ENCODE measurements at regions not wholly inside any gene's neighbourhood (a gene's known extent, or its start where the extent isn't known, plus 50 kb on each side); places are given as distances from the start of the nearest gene placed in this dataset.

- H3K27ac Mint-ChIP-seq = no peak overlapping the region
- no peak for ATAC-seq
- no peak for DNase-seq (ENCODE audit: low spot score)
- H3K9me3 Mint-ChIP-seq = no peaks in the 10 kb centered on the region
- CTCF ChIA-PET = no interaction called here
- no peak overlapping the region for H3K4me3 Mint-ChIP-seq
- no peaks in the 10 kb centered on the region for H3K36me3 Mint-ChIP-seq
- TF ChIP-seq ZNF416 (CRISPR knock-in tag; IDR thresholded peaks at IDR 0.05) (no peak), E2F4 (CRISPR knock-in tag; IDR thresholded peaks at IDR 0.05; ENCODE audit: borderline replicate concordance, low read depth) (no peak), CREB1 (CRISPR knock-in tag; IDR thresholded peaks at IDR 0.05) (no peak), ZNF219 (CRISPR knock-in tag; IDR thresholded peaks at IDR 0.05; ENCODE audit: borderline replicate concordance) (no peak), SMAD3 (CRISPR knock-in tag; IDR thresholded peaks at IDR 0.05; ENCODE audit: borderline replicate concordance) (no peak), CTCF (IDR thresholded peaks at IDR 0.05) (no peak), EMX1 (CRISPR knock-in tag; IDR thresholded peaks at IDR 0.05) (no peak), GTF2I (CRISPR knock-in tag; conservative IDR thresholded peaks at IDR 0.05) (no peak), FOXP1 (CRISPR knock-in tag; IDR thresholded peaks at IDR 0.05; ENCODE audit: borderline replicate concordance) (no peak)
- POLR2A ChIA-PET = no interaction called here
- H3K27me3 Mint-ChIP-seq (ENCODE audit: low read depth) = no peaks in the 10 kb centered on the region
- no peaks in the 10 kb centered on the region for H3K4me1 Mint-ChIP-seq
These were observed 1107.6 kb upstream of the SLC39A10 start for GRCh38 chr2:194549387-194549786.

DNA sequence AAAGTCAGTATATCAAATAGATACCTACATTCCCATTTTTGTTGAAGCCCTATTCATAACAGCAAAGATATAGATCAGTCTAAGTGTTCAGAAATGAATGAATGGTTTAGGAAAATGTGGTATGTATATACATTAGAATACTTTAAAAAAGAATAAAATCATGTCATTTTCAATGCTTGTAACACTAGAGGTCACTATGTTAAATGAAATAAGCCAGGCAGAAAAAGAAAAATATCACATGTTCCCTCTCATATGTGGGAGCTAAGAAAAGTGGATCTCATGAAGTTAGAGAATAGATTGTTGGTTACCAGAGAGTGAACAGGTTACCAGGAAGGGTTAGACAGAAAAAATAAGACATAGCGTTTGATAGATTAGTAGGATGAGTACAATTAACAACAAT lies 1111.0 kb upstream of the SLC39A10 start:
- no peaks in the 10 kb centered on the region for H3K27me3 Mint-ChIP-seq (ENCODE audit: low read depth)
- H3K27ac Mint-ChIP-seq = no peak overlapping the region
- no peaks in the 10 kb centered on the region for H3K36me3 Mint-ChIP-seq
- DNase-seq (ENCODE audit: low spot score) (no peak), ATAC-seq (no peak)
- ChIA-PET CTCF (interaction anchor here (0.8 kb wide), 1 partner anchor 758 kb away, joined by 3 read pairs; no protein-coding TSS in a partner anchor), POLR2A (no interaction called here)
- no peak overlapping the region for H3K4me3 Mint-ChIP-seq
- peaks cover 12% of the 10 kb centered on the region for H3K9me3 Mint-ChIP-seq
- no peaks in the 10 kb centered on the region for H3K4me1 Mint-ChIP-seq
- TF ChIP-seq ZNF423 (CRISPR knock-in tag; IDR thresholded peaks at IDR 0.05) = no peak
- no peak for TF ChIP-seq CREB1 (CRISPR knock-in tag; IDR thresholded peaks at IDR 0.05)
- no peak for TF ChIP-seq JUN (CRISPR knock-in tag; IDR thresholded peaks at IDR 0.05)
- TF ChIP-seq ARID4B (CRISPR knock-in tag; IDR thresholded peaks at IDR 0.05; ENCODE audit: borderline replicate concordance) = no peak
- TF ChIP-seq STAT6 (CRISPR knock-in tag; conservative IDR thresholded peaks at IDR 0.05; ENCODE audit: low read depth) = no peak
- no peak for TF ChIP-seq CBFB (CRISPR knock-in tag; IDR thresholded peaks at IDR 0.05; ENCODE audit: low read depth)
- TF ChIP-seq ATF6 (CRISPR knock-in tag; IDR thresholded peaks at IDR 0.05) = no peak
- TF ChIP-seq NR1H2 (CRISPR knock-in tag; IDR thresholded peaks at IDR 0.05) = no peak
- no peak for TF ChIP-seq GTF2I (CRISPR knock-in tag; conservative IDR thresholded peaks at IDR 0.05)
- no peak for TF ChIP-seq CDX4 (CRISPR knock-in tag; IDR thresholded peaks at IDR 0.05; ENCODE audit: borderline replicate concordance)
- no peak for TF ChIP-seq ZNF121 (CRISPR knock-in tag; IDR thresholded peaks at IDR 0.05)
- TF ChIP-seq PRRX2 (CRISPR knock-in tag; IDR thresholded peaks at IDR 0.05) = no peak
- no peak for TF ChIP-seq MXD4 (CRISPR knock-in tag; IDR thresholded peaks at IDR 0.05; ENCODE audit: borderline replicate concordance)

All from WTC11 (cell line).